Fibroblast of pulmonary artery (primary cell): ENCODE measurements at regions not wholly inside any gene's neighbourhood (a gene's known extent, or its start where the extent isn't known, plus 50 kb on each side); places are given as distances from the start of the nearest gene placed in this dataset.

Experiments used
- DNase-seq: peaks from one replicate; pipeline ENCODE4 v3.0.0-alpha.2; 2010; ENCODE audit warnings: low read depth
- H3K4me3 ChIP-seq: replicated peaks from 2 replicates; pipeline ENCODE4 v1.5.1; 2011; ENCODE audit warnings: low read depth, mild to moderate bottlenecking, control low read depth, low read length, moderate library complexity
- CTCF ChIP-seq: IDR thresholded peaks from 2 replicates; pipeline ENCODE4 v1.5.1; 2011; ENCODE audit warnings: mild to moderate bottlenecking, control low read depth, low read length, inconsistent platforms; ENCODE audit errors: missing control alignments

DNA sequence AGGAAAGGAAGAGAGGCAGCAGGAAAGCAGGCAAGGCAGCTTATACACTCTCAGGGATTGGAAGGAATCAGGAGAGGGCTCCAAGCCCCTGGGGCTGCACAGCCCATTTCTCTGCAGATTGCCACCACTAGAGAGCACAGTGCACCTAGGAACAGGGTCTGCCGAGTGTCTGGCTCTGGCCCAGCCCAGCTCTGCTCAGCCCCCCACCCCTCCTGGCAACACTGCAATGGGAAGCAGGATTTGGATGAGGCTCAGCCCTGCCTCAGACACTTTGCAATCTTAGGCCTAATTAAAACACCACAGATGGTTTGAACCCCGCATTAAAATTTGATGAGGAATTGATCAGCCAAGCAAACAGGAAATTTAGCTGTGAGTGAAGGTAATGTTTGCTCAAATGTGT is 252.7 kb downstream of the DHX35 start:
- no peak for TF ChIP-seq CTCF
- no peak for DNase-seq

DNA sequence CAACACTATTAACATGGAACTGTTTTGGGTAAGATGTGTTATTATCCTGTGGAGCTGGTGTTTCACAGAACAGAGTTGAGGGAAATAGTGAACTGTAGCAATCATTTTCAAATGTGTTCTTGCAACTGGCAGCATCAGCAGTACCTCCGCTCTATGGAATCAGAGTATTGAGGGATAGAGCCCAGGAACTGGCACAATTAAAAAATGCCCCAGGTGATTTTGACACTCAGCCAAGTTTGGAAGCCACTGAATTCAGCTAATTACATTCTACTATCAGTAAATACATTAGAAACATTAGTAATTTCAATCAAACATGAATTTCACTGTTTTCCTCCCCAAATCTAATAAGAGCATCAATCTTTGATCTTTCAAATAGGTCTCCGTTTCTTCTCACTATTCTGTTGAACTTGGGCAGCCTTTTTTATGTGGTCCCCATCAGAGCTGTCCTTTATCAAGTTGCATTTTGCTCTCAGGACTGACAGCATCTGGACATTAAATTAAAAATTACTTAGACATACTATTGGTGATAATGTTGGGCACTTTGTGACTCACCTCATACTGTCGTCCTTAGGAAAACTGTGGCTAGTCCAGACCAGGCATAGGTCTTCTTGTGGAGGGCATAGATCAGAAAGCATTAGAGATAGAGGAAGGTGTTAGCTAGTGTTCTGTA is 251.5 kb downstream of the DHX35 start:
- TF ChIP-seq CTCF = no peak
- no peak for DNase-seq
- H3K4me3 ChIP-seq = no peak overlapping the region

More for the DNA sequence above, 252.7 kb downstream of the DHX35 start:
- H3K4me3 ChIP-seq = no peak overlapping the region

DNA sequence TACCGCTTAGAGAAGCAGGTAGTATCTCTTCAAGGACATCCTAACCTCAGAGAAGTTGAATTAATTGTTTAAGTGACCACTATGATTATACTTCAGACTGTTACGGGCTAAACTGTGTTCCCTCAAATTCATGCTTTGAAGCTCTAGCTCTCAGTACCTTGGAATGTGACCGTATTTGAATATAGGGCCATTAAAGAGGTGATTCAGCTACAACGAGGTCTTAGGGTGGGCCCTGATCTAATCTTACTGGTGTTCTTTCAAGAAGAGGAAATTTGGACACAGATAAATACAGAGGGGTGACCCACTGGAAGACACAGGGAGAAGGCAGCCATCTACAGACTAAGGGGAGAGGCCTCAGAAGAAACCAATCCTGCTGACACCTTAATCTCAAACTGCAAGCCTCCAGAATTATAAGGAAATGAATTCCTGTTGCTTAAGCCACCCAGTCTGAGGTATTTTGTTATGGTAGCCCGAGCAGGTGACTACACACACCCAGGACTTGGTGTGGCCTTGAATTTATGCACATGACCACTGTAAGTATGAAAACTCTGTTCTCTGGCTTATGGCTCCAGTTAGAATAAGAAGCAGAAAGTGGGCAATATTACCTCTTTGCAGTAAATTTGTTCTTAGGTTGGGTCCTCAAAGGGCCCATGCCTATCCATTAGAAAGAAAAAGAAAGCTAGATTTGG is 249.1 kb downstream of the DHX35 start:
- H3K4me3 ChIP-seq = no peak overlapping the region
- TF ChIP-seq CTCF = no peak
- no peak for DNase-seq

DNA sequence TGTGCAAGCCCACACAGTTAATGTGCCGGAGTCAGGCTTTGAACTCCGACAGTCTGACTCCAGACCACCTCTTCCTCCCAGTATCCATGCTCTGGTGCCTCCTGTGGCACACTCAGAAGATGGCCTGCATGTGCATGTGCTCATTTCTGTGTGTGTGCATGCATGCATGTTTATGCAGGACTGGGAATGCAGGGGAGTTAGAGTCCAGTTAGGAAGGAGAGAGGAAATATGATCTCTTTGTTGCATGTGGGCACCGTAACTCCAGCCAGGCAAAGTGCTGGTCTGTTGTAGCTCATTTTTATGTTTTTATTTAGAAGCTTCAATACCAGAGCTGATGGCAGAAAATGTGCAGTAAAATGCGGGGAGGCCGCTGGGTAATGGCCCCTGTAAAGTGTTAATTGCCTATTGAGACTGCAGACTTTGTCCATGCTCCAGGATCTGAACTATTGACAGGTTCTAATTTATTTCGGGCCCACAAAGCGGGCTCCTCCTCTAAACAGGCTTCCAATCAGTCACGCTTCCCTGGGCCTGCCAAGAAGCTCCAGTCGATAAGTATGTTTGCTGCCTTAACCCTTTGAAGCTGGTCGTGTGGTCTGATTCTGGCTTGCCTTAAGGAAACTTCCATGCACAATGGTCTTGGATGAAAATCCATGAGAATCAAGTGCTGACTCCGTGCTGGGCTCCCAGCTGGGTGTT is 248.3 kb downstream of the DHX35 start:
- no peak for DNase-seq
- no peak for TF ChIP-seq CTCF
- no peak overlapping the region for H3K4me3 ChIP-seq

GRCh38 chr20:39206899-39207564 is 244.9 kb downstream of the DHX35 start:
- H3K4me3 ChIP-seq = no peak overlapping the region
- no peak for DNase-seq
- TF ChIP-seq CTCF = no peak

- no peak for DNase-seq
- no peak overlapping the region for H3K4me3 ChIP-seq
- no peak for TF ChIP-seq CTCF
Measured at GRCh38 chr20:39195582-39196021, 233.5 kb downstream of the DHX35 start.
